SU-DHL-6 (cell line): ENCODE measurements at regions not wholly inside any gene's neighbourhood (a gene's known extent, or its start where the extent isn't known, plus 50 kb on each side); places are given as distances from the start of the nearest gene placed in this dataset.

ENCODE experiments used
- H2AFZ ChIP-seq: fragments of 200-600 bp; sonication (generic); 2 replicates; pipeline ENCODE4 v1.6.1; 2014; ENCODE audit warnings: low read depth, mild to moderate bottlenecking, moderate library complexity, mixed read lengths, antibody characterized with exemption, low read length; ENCODE audit not compliant: severe bottlenecking
- H3F3A ChIP-seq: fragments of 200-600 bp; shearing (Covaris generic); 2 replicates; pipeline ENCODE4 v1.6.0; 2016; ENCODE audit warnings: antibody characterized with exemption, mild to moderate bottlenecking; ENCODE audit not compliant: insufficient read depth
- H3K27ac ChIP-seq: fragments of 200-600 bp; sonication (generic); 2 replicates; pipeline ENCODE4 v1.5.1; 2016; ENCODE audit warnings: low read depth, mild to moderate bottlenecking, low read length, moderate library complexity, mixed read lengths
- H3K27me3 ChIP-seq: fragments of 200-600 bp; sonication (generic), shearing (Covaris generic); 2 replicates; pipeline ENCODE4 v1.6.0; 2014; ENCODE audit warnings: mild to moderate bottlenecking, low read length
- H3K36me3 ChIP-seq: fragments of 200-600 bp; sonication (generic); 2 replicates; pipeline ENCODE4 v1.6.1; 2014; ENCODE audit warnings: mild to moderate bottlenecking, low read length, mixed read lengths
- H3K4me2 ChIP-seq: fragments of 300-600, 200-600 bp; shearing (Covaris generic), sonication (generic); 2 replicates; pipeline ENCODE4 v1.6.0; 2014; ENCODE audit warnings: low read length, low read depth, mild to moderate bottlenecking; ENCODE audit not compliant: poor library complexity, severe bottlenecking
- H3K4me3 ChIP-seq: fragments of 200-600 bp; sonication (generic); 2 replicates; pipeline ENCODE4 v1.5.1; 2014; ENCODE audit warnings: antibody characterized with exemption, low read length, mild to moderate bottlenecking, mixed read lengths; ENCODE audit not compliant: insufficient read depth, poor library complexity, severe bottlenecking
- H3K79me2 ChIP-seq: fragments of 200-600 bp; sonication (generic); 2 replicates; pipeline ENCODE4 v1.6.1; 2014; ENCODE audit warnings: mild to moderate bottlenecking, low read length, moderate library complexity; ENCODE audit not compliant: insufficient read depth
- H3K9ac ChIP-seq: fragments of 200-600 bp; sonication (generic); 2 replicates; pipeline ENCODE4 v1.7.0; 2014; ENCODE audit warnings: mild to moderate bottlenecking, low read length
- H3K9me2 ChIP-seq: fragments of 200-600 bp; sonication (generic); replicated peaks from 2 replicates; pipeline ENCODE4 v1.6.1; 2014; ENCODE audit warnings: low read length; ENCODE audit not compliant: insufficient read depth
- H3K9me3 ChIP-seq: fragments of 200-600 bp; sonication (generic); 2 replicates; pipeline ENCODE4 v1.6.1; 2014; ENCODE audit warnings: low read length, mixed read lengths; ENCODE audit not compliant: insufficient read depth
- H4K20me1 ChIP-seq: fragments of 200-600 bp; sonication (generic); 2 replicates; pipeline ENCODE4 v1.6.1; 2014; ENCODE audit warnings: low read depth, mild to moderate bottlenecking, antibody characterized with exemption, low read length, moderate library complexity, mixed read lengths
- CTCF ChIP-seq: fragments of 200-600 bp; sonication (generic); IDR thresholded peaks from one replicate; pipeline ENCODE4 v1.5.1; 2017; ENCODE audit warnings: antibody characterized with exemption, mild to moderate bottlenecking, low read length, moderate library complexity; ENCODE audit not compliant: insufficient read depth, poor library complexity, severe bottlenecking
- EZH2phosphoT487 ChIP-seq: fragments of 200-600 bp; sonication (generic), shearing (Covaris generic); conservative IDR thresholded peaks from 2 replicates; pipeline ENCODE4 v1.6.1; 2018; ENCODE audit warnings: mild to moderate bottlenecking, antibody characterized with exemption, low read length, moderate library complexity, mixed read lengths

GRCh38 chr22:22823131-22823810 lies 64.3 kb upstream of the IGLL5 start:
- H3K27ac ChIP-seq, result no peak overlapping the region
- no peak overlapping the region for H3K4me3 ChIP-seq
- no peaks in the 10 kb centered on the region for H3F3A ChIP-seq
- no peaks in the 10 kb centered on the region for H3K79me2 ChIP-seq
- no peak overlapping the region for H2AFZ ChIP-seq
- TF ChIP-seq EZH2phosphoT487, result no peak
- no peak for TF ChIP-seq CTCF
- H4K20me1 ChIP-seq, result no peaks in the 10 kb centered on the region
- no peaks in the 10 kb centered on the region for H3K9me2 ChIP-seq
- no peak overlapping the region for H3K4me2 ChIP-seq
- no peaks in the 10 kb centered on the region for H3K27me3 ChIP-seq
- H3K36me3 ChIP-seq, result no peaks in the 10 kb centered on the region
- H3K9ac ChIP-seq, result no peak overlapping the region
- no peaks in the 10 kb centered on the region for H3K9me3 ChIP-seq

- Histone ChIP-seq H3K9ac (no peak overlapping the region), H3K27ac (no peak overlapping the region), H3K4me2 (no peak overlapping the region), H4K20me1 (no peaks in the 10 kb centered on the region), H2AFZ (no peak overlapping the region), H3K4me3 (no peak overlapping the region), H3K9me2 (no peaks in the 10 kb centered on the region), H3F3A (no peaks in the 10 kb centered on the region), H3K27me3 (no peaks in the 10 kb centered on the region), H3K36me3 (no peaks in the 10 kb centered on the region), H3K9me3 (no peaks in the 10 kb centered on the region), H3K79me2 (no peaks in the 10 kb centered on the region)
- no peak for TF ChIP-seq CTCF
- TF ChIP-seq EZH2phosphoT487, result no peak
Measured at GRCh38 chr22:22824340-22825212, 63.0 kb upstream of the IGLL5 start.

GRCh38 chr22:22825213-22825593 lies 62.4 kb upstream of the IGLL5 start:
- Histone ChIP-seq H3K9ac (no peak overlapping the region), H3F3A (no peaks in the 10 kb centered on the region), H3K4me3 (no peak overlapping the region), H3K9me3 (no peaks in the 10 kb centered on the region), H4K20me1 (no peaks in the 10 kb centered on the region), H3K4me2 (no peak overlapping the region), H3K27me3 (no peaks in the 10 kb centered on the region), H3K36me3 (no peaks in the 10 kb centered on the region), H3K9me2 (no peaks in the 10 kb centered on the region), H3K79me2 (no peaks in the 10 kb centered on the region), H2AFZ (no peak overlapping the region), H3K27ac (no peak overlapping the region)
- TF ChIP-seq EZH2phosphoT487 (no peak), CTCF (no peak)
